Right cardiac atrium (tissue), 5 donors: ENCODE measurements at regions not wholly inside any gene's neighbourhood (a gene's known extent, or its start where the extent isn't known, plus 50 kb on each side); places are given as distances from the start of the nearest gene placed in this dataset.
"Not testable (repeated sequence)": the region's sequence is repeated elsewhere in the genome, so short reads cannot be mapped to it uniquely, and the experiment has no call there.

Experiments used
- ATAC-seq, 2 donors: fragments of 200-7000 bp; cut with Tn5 transposase; one replicate each; pipeline versions ENCODE4 v1.8.0 to v1.9.1; 2020; ENCODE audit warnings: moderate library complexity in 2 of 2, mild to moderate bottlenecking in 1 of 2
- DNase-seq, 3 donors: peaks; one replicate each; pipeline ENCODE4 v3.0.0-alpha.2; 2020
- H3K27ac ChIP-seq: one replicate; pipeline ENCODE4 v1.5.1; 2013; ENCODE audit warnings: mild to moderate bottlenecking, low read length, control low read depth, moderate library complexity
- H3K27me3 ChIP-seq: one replicate; pipeline ENCODE4 v1.6.1; 2013; ENCODE audit not compliant: control insufficient read depth, insufficient read depth
- H3K4me1 ChIP-seq: one replicate; pipeline ENCODE4 v1.6.1; 2013; ENCODE audit warnings: low read length; ENCODE audit not compliant: control insufficient read depth, insufficient read depth
- H3K4me3 ChIP-seq: one replicate; pipeline ENCODE4 v1.5.1; 2013; ENCODE audit warnings: low read length, control low read depth
- H3K9me3 ChIP-seq: one replicate; pipeline ENCODE4 v1.6.1; 2013; ENCODE audit warnings: low read length; ENCODE audit not compliant: control insufficient read depth
- WGBS: extraction: QIAGEN DNeasy Blood & Tissue Kit; methylation state at CpG from one replicate; pipeline ENCODE4 v1.1.7; 2013; 5-methylcytosine and 5-hydroxymethylcytosine counted together
- intact Hi-C, 4 donors: fragments of 100-400 bp; cut with DNase I; formaldehyde crosslinking; loops; one replicate each; pipeline versions ENCODE4 v1.11.0 to v1.14.0; 2022 to 2023
- donor health status: healthy with polysubstance abuse.
- donor health status: DM: no; HTN: yes; CAD: no.
- donor health status: DM: no; HTN: no; CAD: no.
- donor health status: DM: no; HTN: yes; CAD: no; lungs with severe emphysema.
- donor health status: DM: yes; HTN: yes; CAD: no.

GRCh38 chr14:21875791-21876190 is 202.2 kb upstream of the OR4E1 start:
- Histone ChIP-seq H3K4me1 (no peaks in the 10 kb centered on the region), H3K27me3 (no peaks in the 10 kb centered on the region), H3K27ac (no peak overlapping the region), H3K4me3 (no peak overlapping the region), H3K9me3 (no peaks in the 10 kb centered on the region)
- intact Hi-C loops = no loop called here
- WGBS = 72% methylated on average over 2 of the region's 2 CpGs
- no peak for ATAC-seq
- DNase-seq = no peak

GRCh38 chr14:21874946-21875345 is 201.3 kb upstream of the OR4E1 start:
- 66% methylated on average over 1 of the region's 1 CpG for WGBS
- intact Hi-C loops = no loop called here
- ATAC-seq = no peak

GRCh38 chr14:21874167-21874566 is 200.5 kb upstream of the OR4E1 start:
- WGBS = 46% methylated on average over 3 of the region's 3 CpGs
- Histone ChIP-seq H3K9me3 (no peaks in the 10 kb centered on the region), H3K4me1 (no peaks in the 10 kb centered on the region), H3K27me3 (no peaks in the 10 kb centered on the region), H3K4me3 (no peak overlapping the region), H3K27ac (no peak overlapping the region)
- DNase-seq (no peak), ATAC-seq (peak in 1 of 2 donors; percentile 70)
- intact Hi-C loops = no loop called here

More at GRCh38 chr14:21874946-21875345, 201.3 kb upstream of the OR4E1 start:
- no peak overlapping the region for H3K27ac ChIP-seq
- no peak overlapping the region for H3K4me3 ChIP-seq
- no peaks in the 10 kb centered on the region for H3K9me3 ChIP-seq
- no peaks in the 10 kb centered on the region for H3K4me1 ChIP-seq
- DNase-seq = no peak
- no peaks in the 10 kb centered on the region for H3K27me3 ChIP-seq

- intact Hi-C loops = no loop called here
- H3K9me3 ChIP-seq = no peaks in the 10 kb centered on the region
- peak in 2 of 3 donors; percentile 10 to 62 for DNase-seq
- peak; percentile 29 to 77 for ATAC-seq
- H3K27ac ChIP-seq = no peak overlapping the region
- 71% methylated on average over 2 of the region's 2 CpGs for WGBS
- no peak overlapping the region for H3K4me3 ChIP-seq
- no peaks in the 10 kb centered on the region for H3K27me3 ChIP-seq
- no peaks in the 10 kb centered on the region for H3K4me1 ChIP-seq
These were observed 194.9 kb upstream of the OR4E1 start for GRCh38 chr14:21868442-21869046.

DNA sequence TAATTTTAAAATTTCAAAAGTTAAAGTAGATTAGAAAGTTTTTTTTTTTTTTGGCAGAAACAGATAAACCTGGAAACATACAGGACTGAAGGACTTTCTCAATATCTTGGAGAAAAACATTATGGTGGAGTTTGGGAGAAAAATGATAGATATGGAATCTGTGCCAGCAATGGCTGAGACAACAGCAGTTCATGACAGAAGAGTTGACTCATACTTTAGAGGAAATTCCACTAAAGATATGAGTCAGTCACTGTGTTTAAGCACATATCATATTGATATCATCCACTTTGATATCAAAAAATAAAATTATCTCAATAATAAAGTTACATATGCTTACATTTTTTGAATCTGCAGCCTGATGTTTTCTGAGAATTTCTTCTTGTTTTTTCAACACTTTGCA is 193.9 kb upstream of the OR4E1 start:
- Histone ChIP-seq H3K27ac (no peak overlapping the region), H3K27me3 (no peaks in the 10 kb centered on the region), H3K9me3 (no peaks in the 10 kb centered on the region), H3K4me3 (no peak overlapping the region), H3K4me1 (no peaks in the 10 kb centered on the region)
- intact Hi-C loops = no loop called here
- DNase-seq (no peak), ATAC-seq (no peak)

DNA sequence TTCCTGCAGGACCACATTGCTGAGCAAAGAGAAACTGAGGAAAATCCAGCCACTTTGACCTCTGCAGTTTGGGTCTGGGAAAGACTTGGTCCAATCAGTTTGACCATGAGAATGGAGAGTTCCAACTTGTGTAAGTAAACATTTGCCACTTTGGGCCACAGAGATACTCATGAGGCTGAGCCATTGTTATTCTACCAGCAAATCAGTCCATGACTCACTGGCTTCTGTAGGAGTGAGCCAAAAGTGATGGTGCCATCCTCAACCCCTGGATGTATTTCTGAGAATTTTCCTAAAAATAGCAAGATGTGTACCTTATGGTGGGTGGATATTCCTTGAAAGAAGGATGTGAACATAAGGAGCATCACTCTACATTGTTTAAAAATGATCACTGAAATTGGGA is 192.9 kb upstream of the OR4E1 start:
- H3K4me3 ChIP-seq = no peak overlapping the region
- no peaks in the 10 kb centered on the region for H3K27me3 ChIP-seq
- H3K4me1 ChIP-seq = no peaks in the 10 kb centered on the region
- intact Hi-C loops = no loop called here
- DNase-seq = no peak
- ATAC-seq = no peak
- H3K9me3 ChIP-seq = no peaks in the 10 kb centered on the region
- H3K27ac ChIP-seq = no peak overlapping the region

DNA sequence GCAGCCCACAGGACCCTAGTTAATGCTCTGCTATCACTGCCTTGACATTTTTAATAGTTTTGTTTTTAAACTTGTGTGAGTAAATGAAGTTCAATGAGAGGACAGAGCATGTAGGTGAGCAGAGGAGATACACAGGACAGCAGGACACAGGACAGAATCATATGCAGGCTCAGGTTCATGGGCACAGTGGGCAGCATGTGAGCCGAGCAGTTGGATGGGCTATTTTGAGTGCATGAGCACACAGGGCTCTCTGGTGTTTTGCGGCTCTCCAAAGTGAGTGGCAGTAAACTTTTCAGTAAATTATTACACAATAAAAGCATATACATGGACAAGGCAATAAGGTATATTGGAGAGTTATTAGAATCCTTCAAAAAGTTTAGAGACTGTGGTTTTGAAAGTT is 189.7 kb upstream of the OR4E1 start:
- ATAC-seq = no peak
- 62% methylated on average over 2 of the region's 2 CpGs for WGBS
- intact Hi-C loops = no loop called here
- H3K9me3 ChIP-seq = no peaks in the 10 kb centered on the region
- H3K4me1 ChIP-seq = no peaks in the 10 kb centered on the region
- no peak for DNase-seq
- H3K27ac ChIP-seq = no peak overlapping the region
- H3K27me3 ChIP-seq = no peaks in the 10 kb centered on the region
- H3K4me3 ChIP-seq = no peak overlapping the region

- Histone ChIP-seq H3K9me3 (no peaks in the 10 kb centered on the region), H3K4me1 (no peaks in the 10 kb centered on the region), H3K4me3 (no peak overlapping the region), H3K27me3 (no peaks in the 10 kb centered on the region), H3K27ac (no peak overlapping the region)
- 85% methylated on average over 4 of the region's 4 CpGs for WGBS
- intact Hi-C loops = no loop called here
- ATAC-seq = no peak
- no peak for DNase-seq
These were observed 187.5 kb upstream of the OR4E1 start for GRCh38 chr14:21861153-21861552.

GRCh38 chr14:21860172-21860571 is 186.6 kb upstream of the OR4E1 start:
- H3K27me3 ChIP-seq = no peaks in the 10 kb centered on the region
- H3K4me1 ChIP-seq = no peaks in the 10 kb centered on the region
- intact Hi-C loops = no loop called here
- no peak overlapping the region for H3K4me3 ChIP-seq
- H3K9me3 ChIP-seq = no peaks in the 10 kb centered on the region
- no peak overlapping the region for H3K27ac ChIP-seq
- ATAC-seq (no peak), DNase-seq (no peak)
- WGBS = 68% methylated on average over 3 of the region's 3 CpGs

- WGBS = 62% methylated on average over 3 of the region's 3 CpGs
- ATAC-seq (no peak), DNase-seq (no peak)
- H3K4me1 ChIP-seq = no peaks in the 10 kb centered on the region
- H3K4me3 ChIP-seq = no peak overlapping the region
- no peaks in the 10 kb centered on the region for H3K27me3 ChIP-seq
- H3K27ac ChIP-seq = no peak overlapping the region
- no peaks in the 10 kb centered on the region for H3K9me3 ChIP-seq
- intact Hi-C loops = no loop called here
These were observed 179.2 kb upstream of the OR4E1 start for GRCh38 chr14:21852775-21853174.

- Histone ChIP-seq H3K4me3 (no peak overlapping the region), H3K4me1 (no peaks in the 10 kb centered on the region), H3K27me3 (no peaks in the 10 kb centered on the region), H3K9me3 (no peaks in the 10 kb centered on the region), H3K27ac (no peak overlapping the region)
- DNase-seq = peak in 2 of 3 donors; percentile 41 to 60
- 19% methylated on average over 4 of the region's 4 CpGs for WGBS
- ATAC-seq = no peak
- intact Hi-C loops = no loop called here
These were observed 178.5 kb upstream of the OR4E1 start for GRCh38 chr14:21852061-21852664.

DNA sequence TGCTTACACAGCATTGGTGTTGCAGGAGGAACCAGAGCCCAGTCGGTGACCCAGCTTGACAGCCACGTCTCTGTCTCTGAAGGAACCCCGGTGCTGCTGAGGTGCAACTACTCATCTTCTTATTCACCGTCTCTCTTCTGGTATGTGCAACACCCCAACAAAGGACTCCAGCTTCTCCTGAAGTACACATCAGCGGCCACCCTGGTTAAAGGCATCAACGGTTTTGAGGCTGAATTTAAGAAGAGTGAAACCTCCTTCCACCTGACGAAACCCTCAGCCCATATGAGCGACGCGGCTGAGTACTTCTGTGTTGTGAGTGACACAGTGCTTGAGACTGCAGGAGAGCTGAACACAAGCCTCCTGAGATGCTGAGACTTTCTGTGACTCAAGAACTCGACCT is 173.3 kb upstream of the OR4E1 start:
- intact Hi-C loops, DNase-seq, H3K27me3 ChIP-seq, H3K27ac ChIP-seq, H3K4me3 ChIP-seq, H3K9me3 ChIP-seq, H3K4me1 ChIP-seq, ATAC-seq: not testable (repeated sequence)
- WGBS = 67% methylated on average over 11 of the region's 11 CpGs
